GDM1 (cell line): ENCODE measurements at regions not wholly inside any gene's neighbourhood (a gene's known extent, or its start where the extent isn't known, plus 50 kb on each side); places are given as distances from the start of the nearest gene placed in this dataset.

Experiments used
- DNase-seq: peaks from one replicate; lab custom pipeline; 2025; lab: John Stamatoyannopoulos, UW

GRCh38 chr20:10724449-10725173 lies 50.8 kb upstream of the JAG1 start:
- DNase-seq: no peak

DNA sequence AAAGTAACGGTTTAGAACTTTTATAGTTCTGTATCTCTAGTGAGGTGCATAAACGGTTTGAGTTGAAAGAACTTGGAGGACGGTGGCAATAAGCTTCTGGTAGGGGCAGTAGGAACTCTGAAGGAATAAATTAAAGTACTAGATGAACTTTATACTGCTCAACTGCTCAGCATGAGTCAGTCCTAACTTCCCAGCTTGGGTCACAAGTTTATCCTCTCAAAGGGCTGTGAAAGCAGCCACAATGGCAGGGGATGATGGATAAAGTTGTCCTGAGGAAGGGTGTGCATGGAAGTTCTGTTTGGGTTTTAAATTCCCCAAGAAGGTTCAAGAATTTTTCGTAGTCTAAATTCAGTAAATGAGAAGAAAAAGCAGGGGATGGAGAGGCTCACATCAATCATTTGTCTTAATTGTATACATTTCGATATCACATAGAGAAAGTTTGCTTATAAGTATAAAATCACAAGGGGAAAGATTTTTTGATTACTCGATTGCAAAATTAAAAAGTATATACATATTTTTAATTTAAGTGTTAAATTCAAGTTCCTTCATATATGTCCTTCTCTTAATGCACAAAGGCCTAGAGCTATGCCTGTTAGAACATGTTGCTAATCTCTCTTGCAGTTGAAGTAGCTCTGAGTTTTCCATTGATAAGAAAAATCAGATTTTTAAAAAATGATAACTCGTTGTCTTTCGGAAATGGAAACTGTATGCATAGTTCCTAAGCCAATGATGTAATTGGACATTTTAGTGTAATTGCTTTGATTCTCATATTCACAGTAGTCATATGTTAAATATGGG lies 55.3 kb upstream of the JAG1 start:
- DNase-seq: no peak

DNA sequence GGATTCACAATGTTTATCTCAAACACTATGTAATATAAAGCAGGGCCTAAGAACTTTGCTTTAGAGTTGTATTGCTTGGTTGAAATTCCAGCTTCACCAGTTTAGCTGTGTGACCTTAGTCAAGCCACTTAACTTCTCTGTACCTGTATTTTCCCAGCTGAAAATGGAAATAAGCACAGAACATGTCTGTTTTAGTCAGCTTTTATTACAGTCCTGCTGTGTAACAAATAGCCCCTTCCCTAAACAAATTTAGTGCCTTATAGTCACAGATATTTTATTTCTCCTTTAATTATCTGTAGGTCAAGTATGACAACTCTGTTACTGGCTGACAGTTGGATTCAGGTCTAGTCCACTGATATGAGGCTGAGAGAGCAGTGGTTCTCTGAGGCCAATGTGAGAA lies 56.0 kb upstream of the JAG1 start:
- DNase-seq: no peak

DNA sequence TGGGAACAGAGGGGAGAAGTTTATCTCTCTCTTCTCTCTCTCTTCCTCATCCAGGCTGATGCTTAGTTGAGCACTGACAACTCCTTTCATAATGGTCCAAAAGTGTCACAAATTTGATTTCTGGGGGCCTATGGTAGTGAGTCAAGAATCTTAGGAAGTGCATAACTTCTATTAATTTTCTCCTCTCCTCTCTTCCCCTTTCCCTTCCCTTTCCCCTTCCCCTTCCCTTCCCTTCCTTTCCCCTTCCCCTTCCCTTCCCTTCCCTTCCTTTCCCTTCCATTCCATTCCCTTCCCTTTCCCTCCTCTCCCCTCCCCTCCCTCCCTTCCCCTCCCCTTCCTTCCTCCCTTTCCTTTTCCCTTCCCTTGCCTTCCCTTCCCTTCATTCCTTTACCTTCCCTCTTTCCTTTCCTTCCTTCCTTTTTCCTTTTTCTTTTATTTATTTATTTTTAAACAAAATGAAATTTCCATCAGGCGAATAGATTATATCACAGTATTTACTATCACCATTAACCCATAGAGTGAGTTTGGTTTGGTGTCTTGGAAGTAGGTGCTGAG lies 56.9 kb upstream of the JAG1 start:
- no peak for DNase-seq

DNA sequence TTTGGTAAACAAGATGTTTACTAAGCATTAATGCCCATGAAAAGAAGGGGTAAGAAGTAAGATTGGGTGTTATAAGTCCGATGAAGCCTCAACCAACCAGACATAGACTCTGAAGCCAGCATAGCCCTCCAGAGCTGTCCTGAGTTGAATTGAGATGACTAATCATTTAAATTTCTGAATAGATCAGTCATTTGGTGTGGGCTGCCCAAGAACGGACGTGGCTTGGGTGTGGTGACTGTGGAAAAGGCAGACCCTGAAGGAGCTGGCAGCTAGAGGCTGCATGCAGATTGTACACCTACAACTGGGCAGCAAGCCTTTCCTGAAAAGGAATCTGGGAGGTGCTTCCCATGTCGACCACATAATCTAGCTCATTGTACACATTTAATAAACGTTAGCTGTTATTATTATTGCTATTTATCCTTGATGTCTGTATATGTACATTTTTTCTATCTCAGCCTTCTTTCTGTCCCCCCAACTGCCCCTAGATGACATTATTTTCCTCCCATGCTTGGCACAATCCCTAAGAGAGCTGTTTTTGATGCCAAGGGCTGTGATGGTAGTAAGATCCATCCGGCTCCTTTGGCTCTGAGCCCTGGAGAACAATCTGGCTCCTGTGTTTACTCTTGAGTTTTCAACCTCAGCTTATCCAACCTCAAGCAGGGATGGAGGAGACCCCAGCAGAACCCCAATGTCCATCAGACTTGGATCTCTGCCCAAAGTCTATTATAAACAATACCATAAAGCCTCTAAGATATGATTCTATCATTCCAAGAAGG lies 57.6 kb upstream of the JAG1 start:
- no peak for DNase-seq

GRCh38 chr20:10733122-10733521 lies 59.3 kb upstream of the JAG1 start:
- DNase-seq: no peak

GRCh38 chr20:10735195-10735949 lies 61.6 kb upstream of the JAG1 start:
- DNase-seq: no peak

DNA sequence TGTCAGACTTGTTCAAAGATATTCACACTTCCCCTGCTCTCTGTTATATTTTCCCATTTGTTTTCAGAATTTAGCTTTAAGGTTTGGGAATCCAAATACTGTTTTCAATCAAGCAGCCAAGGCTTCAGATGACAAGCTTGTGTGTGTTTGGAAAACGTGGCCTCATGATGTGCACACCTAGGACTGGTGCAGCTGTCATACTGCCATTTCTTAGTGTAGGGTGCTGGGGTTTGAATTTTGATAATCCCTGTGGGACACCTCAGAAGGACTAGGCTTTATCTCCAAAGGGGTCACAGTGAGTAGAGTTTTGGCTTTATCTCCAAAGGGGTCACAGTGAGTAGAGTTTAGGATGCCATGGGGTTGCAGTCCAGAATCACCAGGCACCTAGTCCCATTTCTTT lies 65.3 kb upstream of the JAG1 start:
- DNase-seq: no peak

DNA sequence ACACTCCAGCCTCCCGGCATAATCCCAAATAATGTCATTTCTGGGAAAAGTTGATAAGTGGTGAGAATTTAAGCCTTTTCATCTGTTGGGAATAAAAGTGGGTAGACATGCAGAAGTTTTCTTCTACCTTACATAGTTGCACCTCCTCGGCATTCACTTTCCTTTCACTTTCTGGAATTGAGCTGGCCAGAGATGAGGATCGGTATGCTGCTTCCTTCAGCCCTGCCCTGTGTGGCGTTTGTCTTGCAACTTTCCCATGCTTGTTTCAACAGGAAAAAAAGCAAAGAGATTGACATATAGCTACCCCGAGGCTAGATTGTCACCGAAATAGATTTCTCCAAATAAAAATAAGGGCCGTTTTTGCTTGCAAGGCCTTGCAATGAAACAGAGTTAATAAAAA lies 65.8 kb upstream of the JAG1 start:
- DNase-seq: no peak

- DNase-seq: no peak
These were observed 67.3 kb upstream of the JAG1 start for GRCh38 chr20:10741060-10741459.

DNA sequence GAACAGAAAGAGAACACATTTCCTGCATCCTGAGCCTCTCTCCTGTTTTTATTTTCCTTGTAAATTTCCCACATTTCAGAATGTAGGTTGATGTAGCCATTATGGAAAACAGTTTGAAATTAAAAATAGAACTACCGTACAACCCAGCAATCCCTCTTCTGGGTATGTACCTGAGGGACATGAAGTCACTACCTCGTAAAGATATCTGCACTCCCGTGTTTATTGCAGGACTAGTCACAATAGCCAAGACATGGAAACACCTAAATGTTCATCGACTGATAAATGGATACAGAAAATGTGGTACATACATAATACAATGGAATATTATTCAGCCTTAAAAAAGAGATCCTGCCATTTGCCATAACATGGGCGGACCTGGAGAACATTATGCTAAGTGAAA lies 72.0 kb upstream of the JAG1 start:
- no peak for DNase-seq

DNA sequence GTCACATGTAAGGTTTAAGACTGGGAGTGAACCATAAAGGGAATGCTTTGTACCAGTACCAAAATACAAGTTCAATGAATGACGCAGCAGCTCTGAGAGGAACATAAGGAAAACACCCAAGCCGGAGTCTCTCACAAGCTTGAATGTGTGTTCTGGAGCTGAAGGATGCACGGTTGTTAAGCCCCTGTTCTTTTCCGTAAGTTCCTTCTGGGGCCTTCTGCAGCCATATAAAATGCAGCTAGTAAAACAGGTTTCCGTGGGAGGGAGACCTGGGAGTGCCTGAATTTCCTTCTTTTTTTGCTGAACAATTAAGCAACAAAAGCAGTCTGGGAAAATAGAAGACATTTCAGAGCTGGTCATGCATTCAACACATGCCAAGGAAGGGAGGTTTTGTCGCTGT lies 73.2 kb upstream of the JAG1 start:
- no peak for DNase-seq

- DNase-seq: no peak
These were observed 75.3 kb upstream of the JAG1 start for GRCh38 chr20:10749084-10749483.

- no peak for DNase-seq
These were observed 78.4 kb upstream of the JAG1 start for GRCh38 chr20:10752206-10752605.

- DNase-seq: no peak
These were observed 81.0 kb upstream of the JAG1 start for GRCh38 chr20:10754824-10755223.

DNA sequence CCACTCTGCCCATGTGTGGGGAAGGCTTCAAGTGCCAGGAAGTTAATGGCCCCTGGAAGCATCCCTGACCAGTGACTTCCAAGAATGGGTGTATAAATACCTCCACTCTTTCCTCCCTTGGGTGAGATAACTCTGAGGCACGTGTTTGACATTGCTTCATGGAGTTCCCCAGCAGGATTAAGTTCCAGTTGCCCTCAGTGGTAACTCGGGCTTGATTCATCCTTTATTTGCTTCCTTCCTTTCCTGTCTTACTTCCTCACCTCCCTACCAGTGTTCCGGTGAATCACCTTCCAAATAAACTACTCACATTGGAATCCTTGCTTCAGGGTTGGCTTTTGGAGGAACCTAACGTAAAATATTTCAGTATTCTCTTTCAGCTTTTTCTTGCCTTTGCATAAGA lies 84.6 kb upstream of the JAG1 start:
- DNase-seq: no peak

GRCh38 chr20:10761232-10761631 lies 87.4 kb upstream of the JAG1 start:
- no peak for DNase-seq

DNA sequence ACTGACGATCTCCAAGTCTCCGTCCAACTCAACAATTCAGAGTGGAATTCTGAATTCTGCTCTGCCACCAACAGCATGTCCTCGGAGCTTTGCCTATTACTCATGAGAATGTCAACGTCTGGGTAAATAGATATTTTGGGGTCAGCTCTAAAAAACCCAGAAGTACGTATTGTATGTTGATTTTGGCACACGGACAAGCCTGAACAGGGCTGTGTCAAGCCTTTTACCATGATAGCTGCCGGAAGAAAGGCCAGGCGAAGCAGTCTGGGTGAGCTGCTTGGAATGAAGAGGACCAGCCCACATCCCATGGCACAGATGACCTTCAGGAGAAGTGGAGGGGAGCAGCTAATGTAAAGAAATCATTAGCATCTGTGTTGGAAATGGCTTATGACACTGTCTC lies 88.0 kb upstream of the JAG1 start:
- DNase-seq: no peak

DNA sequence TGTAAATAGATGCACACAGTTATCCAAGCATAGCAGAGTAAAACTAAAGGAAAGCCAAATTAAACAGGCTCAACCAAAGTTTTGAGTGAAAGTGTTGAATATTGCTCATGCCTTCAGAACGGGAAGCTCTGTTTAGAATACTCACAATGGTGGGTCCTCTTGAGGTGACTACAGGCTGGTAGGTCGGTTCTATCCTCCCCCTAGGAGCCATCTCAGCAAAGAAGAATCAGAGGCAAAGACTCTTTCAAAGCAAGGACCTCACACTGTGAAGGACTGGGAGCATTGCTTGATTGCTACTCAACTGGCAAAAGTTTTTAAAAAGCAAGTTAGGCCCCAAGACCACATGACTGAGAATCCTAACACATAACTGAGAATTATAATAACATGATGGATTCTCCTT lies 88.4 kb upstream of the JAG1 start:
- no peak for DNase-seq

- DNase-seq: no peak
These were observed 89.3 kb upstream of the JAG1 start for GRCh38 chr20:10763112-10763511.

- DNase-seq: peak; percentile 12
These were observed 95.9 kb upstream of the JAG1 start for GRCh38 chr20:10769700-10770099.

- no peak for DNase-seq
These were observed 97.0 kb upstream of the JAG1 start for GRCh38 chr20:10770753-10771152.
